ENCODE measurements at regions not wholly inside any gene's neighbourhood (a gene's known extent, or its start where the extent isn't known, plus 50 kb on each side); places are given as distances from the start of the nearest gene placed in this dataset.

DNA sequence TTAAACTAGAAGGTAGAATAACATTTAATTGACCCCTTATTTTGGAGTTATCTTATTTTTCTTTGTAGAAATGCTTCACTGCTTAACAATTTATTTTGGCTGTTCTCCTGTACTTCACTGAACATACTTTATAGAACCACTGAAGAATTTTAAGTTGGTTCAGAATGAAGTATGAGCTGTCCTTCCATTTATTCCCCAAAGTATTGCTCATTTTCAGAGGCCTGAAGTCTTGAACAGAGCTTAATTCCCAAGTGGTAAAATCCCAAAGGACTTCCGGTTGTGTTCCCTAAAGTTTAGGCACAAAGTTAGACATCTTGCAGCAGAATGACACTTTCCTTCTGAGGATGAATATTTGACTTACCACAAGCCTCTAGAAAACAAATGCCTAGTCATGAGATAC lies 233.3 kb downstream of the TINAG start:
- TF ChIP-seq POLR2A (IDR thresholded peaks at IDR 0.05; ENCODE audit: low read length): no peak
- TF ChIP-seq GATA1 (IDR thresholded peaks at IDR 0.05; ENCODE audit: low read depth, low read length): no peak

Data from erythroblast (primary cell).